ENCODE measurements at regions not wholly inside any gene's neighbourhood (a gene's known extent, or its start where the extent isn't known, plus 50 kb on each side); places are given as distances from the start of the nearest gene placed in this dataset.

- TF ChIP-seq EZH2phosphoT487 (IDR thresholded peaks at IDR 0.05; ENCODE audit: borderline replicate concordance, low read length) (no peak), CTCF (IDR thresholded peaks at IDR 0.05; ENCODE audit: low read depth, low read length, poor library complexity, severe bottlenecking) (no peak)
- no peaks in the 10 kb centered on the region for H3K4me1 ChIP-seq (ENCODE audit: control insufficient read depth, low read length)
- no peaks in the 10 kb centered on the region for H3K36me3 ChIP-seq (ENCODE audit: control insufficient read depth, low read length)
- H3K9me3 ChIP-seq (ENCODE audit: control insufficient read depth, insufficient read depth, low read length) = no peaks in the 10 kb centered on the region
- no peak overlapping the region for H3K4me3 ChIP-seq (ENCODE audit: low read length)
- no peaks in the 10 kb centered on the region for H4K20me1 ChIP-seq (ENCODE audit: control insufficient read depth, insufficient read depth, low read depth, low read length)
- H3K9me2 ChIP-seq (replicated peaks; ENCODE audit: control insufficient read depth, low read length) = no peaks in the 10 kb centered on the region
- H3K27ac ChIP-seq (ENCODE audit: low read depth, low read length) = no peak overlapping the region
- no peaks in the 10 kb centered on the region for H3K27me3 ChIP-seq (ENCODE audit: control insufficient read depth, low read length)
- no peaks in the 10 kb centered on the region for H3F3A ChIP-seq (ENCODE audit: control insufficient read depth, insufficient read depth)
- no peaks in the 10 kb centered on the region for H3K79me2 ChIP-seq (ENCODE audit: control insufficient read depth, low read length)
- no peak overlapping the region for H3K4me2 ChIP-seq (ENCODE audit: low read length)
These were observed 831.1 kb upstream of the NR2F2 start for GRCh38 chr15:95499397-95499796.

- H4K20me1 ChIP-seq (ENCODE audit: control insufficient read depth, insufficient read depth, low read depth, low read length) = no peaks in the 10 kb centered on the region
- no peaks in the 10 kb centered on the region for H3K36me3 ChIP-seq (ENCODE audit: control insufficient read depth, low read length)
- no peak overlapping the region for H3K4me3 ChIP-seq (ENCODE audit: low read length)
- no peaks in the 10 kb centered on the region for H3K27me3 ChIP-seq (ENCODE audit: control insufficient read depth, low read length)
- no peaks in the 10 kb centered on the region for H3K9me3 ChIP-seq (ENCODE audit: control insufficient read depth, insufficient read depth, low read length)
- H3K4me2 ChIP-seq (ENCODE audit: low read length) = no peak overlapping the region
- no peaks in the 10 kb centered on the region for H3K79me2 ChIP-seq (ENCODE audit: control insufficient read depth, low read length)
- H3K9me2 ChIP-seq (replicated peaks; ENCODE audit: control insufficient read depth, low read length) = no peaks in the 10 kb centered on the region
- H3F3A ChIP-seq (ENCODE audit: control insufficient read depth, insufficient read depth) = no peaks in the 10 kb centered on the region
- no peak overlapping the region for H3K27ac ChIP-seq (ENCODE audit: low read depth, low read length)
- no peaks in the 10 kb centered on the region for H3K4me1 ChIP-seq (ENCODE audit: control insufficient read depth, low read length)
- TF ChIP-seq EZH2phosphoT487 (IDR thresholded peaks at IDR 0.05; ENCODE audit: borderline replicate concordance, low read length) = no peak
- TF ChIP-seq CTCF (IDR thresholded peaks at IDR 0.05; ENCODE audit: low read depth, low read length, poor library complexity, severe bottlenecking) = no peak
These were observed 828.6 kb upstream of the NR2F2 start for GRCh38 chr15:95501865-95502264.

- Histone ChIP-seq H3F3A (ENCODE audit: control insufficient read depth, insufficient read depth) (no peaks in the 10 kb centered on the region), H3K9me3 (ENCODE audit: control insufficient read depth, insufficient read depth, low read length) (no peaks in the 10 kb centered on the region), H3K36me3 (ENCODE audit: control insufficient read depth, low read length) (no peaks in the 10 kb centered on the region), H3K9me2 (replicated peaks; ENCODE audit: control insufficient read depth, low read length) (no peaks in the 10 kb centered on the region), H4K20me1 (ENCODE audit: control insufficient read depth, insufficient read depth, low read depth, low read length) (no peaks in the 10 kb centered on the region), H3K4me3 (ENCODE audit: low read length) (no peak overlapping the region), H3K27ac (ENCODE audit: low read depth, low read length) (no peak overlapping the region), H3K4me1 (ENCODE audit: control insufficient read depth, low read length) (no peaks in the 10 kb centered on the region), H3K27me3 (ENCODE audit: control insufficient read depth, low read length) (no peaks in the 10 kb centered on the region), H3K79me2 (ENCODE audit: control insufficient read depth, low read length) (no peaks in the 10 kb centered on the region), H3K4me2 (ENCODE audit: low read length) (no peak overlapping the region)
- TF ChIP-seq CTCF (IDR thresholded peaks at IDR 0.05; ENCODE audit: low read depth, low read length, poor library complexity, severe bottlenecking) = no peak
- no peak for TF ChIP-seq EZH2phosphoT487 (IDR thresholded peaks at IDR 0.05; ENCODE audit: borderline replicate concordance, low read length)
These were observed 827.4 kb upstream of the NR2F2 start for GRCh38 chr15:95503107-95503506.

All from DOHH2 (cell line).